RWPE1 (cell line): ENCODE measurements at regions not wholly inside any gene's neighbourhood (a gene's known extent, or its start where the extent isn't known, plus 50 kb on each side); places are given as distances from the start of the nearest gene placed in this dataset.

Experiments used
- CTCF ChIA-PET: fragments of 350-600 bp; sonication (Branson Sonifier 250); formaldehyde crosslinking; extraction: SDS; loops from one replicate; lab custom pipeline; 2021; lab: Yijun Ruan, JAX
- POLR2A ChIA-PET: fragments of 400-600 bp; formaldehyde crosslinking; extraction: SDS; loops from one replicate; lab custom pipeline; 2020; ENCODE audit warnings: antibody characterized with exemption; ENCODE audit not compliant: low non-redundant PET; lab: Yijun Ruan, JAX
- DNase-seq: peaks from one replicate; pipeline ENCODE4 v3.0.0; 2012; ENCODE audit warnings: low spot score
- H3K27ac ChIP-seq: fragments of 450-650 bp; 2 replicates; pipeline ENCODE4 v1.5.1; 2017
- TF ChIP-seq, protein P1 (sequence below): fragments of 450-650 bp; conservative IDR thresholded peaks from 2 replicates; pipeline ENCODE4 v1.5.1; 2017; ENCODE audit warnings: low read depth, mild to moderate bottlenecking

DNA sequence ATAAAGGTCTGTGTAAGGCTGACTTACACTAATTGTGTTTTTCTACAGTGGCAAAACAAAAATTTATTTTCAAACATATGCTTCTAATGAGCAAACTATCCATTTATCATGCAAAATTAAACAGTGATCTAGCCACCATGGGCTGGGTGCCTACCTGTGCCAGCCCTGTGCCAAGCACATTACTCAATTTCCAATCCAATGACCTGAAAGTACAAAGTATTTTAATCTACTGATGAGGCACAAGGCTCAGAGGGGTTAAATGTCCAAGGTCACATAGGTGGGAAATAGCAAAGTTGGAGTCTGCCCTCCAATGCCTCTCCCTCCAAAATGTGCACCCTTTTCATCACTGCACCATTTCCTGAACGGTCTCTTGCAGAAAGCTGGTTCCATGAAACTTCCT lies 279.1 kb upstream of the FMN2 start:
- H3K27ac ChIP-seq = no peak overlapping the region
- ChIA-PET POLR2A (no interaction called here), CTCF (no interaction called here)
- TF ChIP-seq, protein P1, sequence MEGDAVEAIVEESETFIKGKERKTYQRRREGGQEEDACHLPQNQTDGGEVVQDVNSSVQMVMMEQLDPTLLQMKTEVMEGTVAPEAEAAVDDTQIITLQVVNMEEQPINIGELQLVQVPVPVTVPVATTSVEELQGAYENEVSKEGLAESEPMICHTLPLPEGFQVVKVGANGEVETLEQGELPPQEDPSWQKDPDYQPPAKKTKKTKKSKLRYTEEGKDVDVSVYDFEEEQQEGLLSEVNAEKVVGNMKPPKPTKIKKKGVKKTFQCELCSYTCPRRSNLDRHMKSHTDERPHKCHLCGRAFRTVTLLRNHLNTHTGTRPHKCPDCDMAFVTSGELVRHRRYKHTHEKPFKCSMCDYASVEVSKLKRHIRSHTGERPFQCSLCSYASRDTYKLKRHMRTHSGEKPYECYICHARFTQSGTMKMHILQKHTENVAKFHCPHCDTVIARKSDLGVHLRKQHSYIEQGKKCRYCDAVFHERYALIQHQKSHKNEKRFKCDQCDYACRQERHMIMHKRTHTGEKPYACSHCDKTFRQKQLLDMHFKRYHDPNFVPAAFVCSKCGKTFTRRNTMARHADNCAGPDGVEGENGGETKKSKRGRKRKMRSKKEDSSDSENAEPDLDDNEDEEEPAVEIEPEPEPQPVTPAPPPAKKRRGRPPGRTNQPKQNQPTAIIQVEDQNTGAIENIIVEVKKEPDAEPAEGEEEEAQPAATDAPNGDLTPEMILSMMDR = no peak
- no peak for DNase-seq

DNA sequence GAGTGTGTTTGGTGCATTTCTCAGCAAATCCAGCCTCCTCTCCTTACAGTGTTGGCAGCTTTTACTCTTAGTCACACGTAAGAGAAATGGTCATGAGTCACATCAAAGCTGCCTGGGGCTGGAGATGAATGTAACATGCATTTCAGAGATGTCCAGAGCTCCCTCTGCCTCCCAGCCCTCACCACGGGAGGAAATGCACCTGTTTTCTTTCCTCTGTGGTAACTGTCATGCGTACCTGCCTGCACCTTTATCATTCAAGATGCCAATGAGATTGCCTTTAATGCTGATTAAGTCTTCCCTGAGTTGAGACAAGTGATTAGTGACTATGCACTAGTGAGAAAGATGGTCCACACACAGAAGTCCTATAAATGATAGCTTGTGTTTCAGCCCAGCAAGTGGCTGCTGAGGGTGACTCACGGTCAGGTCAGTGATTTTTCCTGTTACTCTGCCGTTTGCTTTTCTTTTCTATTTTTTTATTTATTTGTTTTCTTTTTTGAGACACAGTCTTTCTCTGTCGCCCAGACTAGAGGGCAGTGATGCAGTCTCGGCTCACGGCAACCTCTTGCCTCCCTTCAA lies 277.3 kb upstream of the FMN2 start:
- ChIA-PET CTCF (no interaction called here), POLR2A (interaction anchor here (0.7 kb wide), 1 partner anchor 428 kb away, joined by 3 read pairs; the partner anchor contains the start of gene CHRM3)
- peak overlapping the region; percentile 78 for H3K27ac ChIP-seq
- DNase-seq = peak; percentile 93
- TF ChIP-seq, protein P1 = no peak

DNA sequence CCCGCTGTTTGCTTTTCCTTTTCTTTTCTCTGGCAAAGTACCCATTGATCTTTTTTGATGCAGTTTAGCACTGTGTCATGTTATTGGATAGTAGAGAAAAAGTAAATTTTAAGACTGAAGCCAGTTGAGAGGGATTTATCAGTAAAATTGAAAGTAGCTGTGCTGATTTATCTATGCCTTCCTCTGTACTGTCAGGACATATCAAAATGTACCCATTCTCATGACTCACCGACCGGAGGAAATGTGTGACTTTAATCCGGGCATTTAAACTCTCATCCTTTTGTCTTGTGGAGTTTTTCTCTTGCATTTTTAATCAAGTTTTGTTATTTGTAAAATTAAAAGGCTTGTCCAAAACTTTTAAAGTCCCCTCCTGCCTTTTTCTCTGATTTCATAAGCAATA lies 276.6 kb upstream of the FMN2 start:
- ChIA-PET CTCF (no interaction called here), POLR2A (no interaction called here)
- TF ChIP-seq, protein P1 = no peak
- H3K27ac ChIP-seq = peak overlapping the region; percentile 78
- no peak for DNase-seq

DNA sequence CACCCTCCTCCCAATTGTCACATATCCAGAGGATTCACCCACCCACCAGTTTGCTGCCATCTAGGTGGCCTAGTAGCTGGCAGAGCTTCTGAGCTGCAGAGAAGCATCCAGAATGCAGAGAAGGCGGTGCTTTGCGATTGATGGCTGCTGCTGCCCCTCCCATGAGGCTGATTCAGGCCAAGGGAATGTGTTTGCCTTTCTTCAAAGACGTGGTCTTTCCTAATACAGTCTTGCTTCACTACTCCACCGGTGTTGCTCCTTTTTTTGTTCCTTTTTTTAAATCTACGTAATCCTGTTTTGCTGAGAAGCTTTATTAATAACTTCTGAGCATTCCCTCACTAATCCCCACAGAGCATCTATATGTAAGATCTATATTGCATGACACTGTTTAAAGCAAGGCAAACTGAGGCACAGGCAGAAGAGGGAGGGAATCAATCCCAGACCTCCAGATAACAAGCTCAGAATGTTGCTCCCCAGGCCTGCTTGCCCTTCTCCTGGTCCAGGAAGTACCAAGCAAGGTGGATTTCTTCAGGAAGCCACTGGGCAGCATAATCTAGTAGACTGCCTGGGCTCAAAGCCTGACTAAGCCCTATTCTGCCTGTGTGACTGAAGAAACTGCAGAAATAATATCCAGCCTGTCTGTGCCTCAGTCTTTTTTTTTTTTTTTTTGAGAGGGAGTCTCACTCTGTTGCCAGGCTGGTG lies 275.5 kb upstream of the FMN2 start:
- CTCF ChIA-PET = interaction anchor here (0.6 to 1.1 kb wide), 3 partner anchors 14 to 84 kb away, joined by 3 to 5 read pairs (median 3); no protein-coding TSS in a partner anchor
- peak overlapping the region; percentile 85 for H3K27ac ChIP-seq
- TF ChIP-seq, protein P1 = no peak
- POLR2A ChIA-PET = no interaction called here
- peak; percentile 87 for DNase-seq

DNA sequence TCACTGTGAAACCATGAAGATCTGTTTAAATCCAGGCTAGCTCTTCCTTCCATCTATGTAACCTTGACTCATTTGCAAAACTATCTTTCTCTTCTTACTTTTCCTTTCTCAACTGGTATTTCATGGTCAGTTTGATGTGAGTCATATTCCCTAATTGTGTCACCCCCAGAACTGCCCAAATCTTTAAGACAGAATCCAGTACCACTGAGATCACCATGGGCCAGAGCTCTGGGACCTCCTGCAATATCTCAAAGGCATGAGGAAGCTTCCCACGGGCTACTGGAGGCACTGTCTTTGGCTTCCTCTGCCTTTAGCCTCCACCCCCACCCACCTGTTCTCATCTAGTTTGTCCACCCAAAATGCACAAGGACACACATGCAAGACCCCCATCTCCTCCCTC lies 274.4 kb upstream of the FMN2 start:
- H3K27ac ChIP-seq = peak overlapping the region; percentile 11; the same call in 1 of the 2 replicates
- DNase-seq = no peak
- ChIA-PET CTCF (no interaction called here), POLR2A (no interaction called here)
- TF ChIP-seq, protein P1 = no peak

DNA sequence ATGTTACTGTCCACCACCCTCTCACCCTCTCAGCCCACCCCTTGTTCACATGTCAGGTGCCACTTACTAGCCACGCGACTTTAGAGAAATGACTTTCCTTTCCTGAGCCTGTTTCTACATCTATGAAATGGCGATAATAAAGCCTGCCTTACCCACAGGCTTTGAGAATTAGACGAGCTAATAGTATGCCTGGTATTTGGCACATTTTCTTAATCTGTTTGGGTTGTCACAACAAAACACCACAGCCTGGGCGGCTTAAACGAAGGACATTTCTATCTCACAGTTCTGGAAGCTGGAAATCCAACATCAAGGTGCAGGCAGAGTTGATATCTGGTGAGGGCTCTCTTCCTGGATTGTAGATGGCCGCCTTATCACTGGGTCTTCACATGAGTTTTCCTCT lies 273.9 kb upstream of the FMN2 start:
- ChIA-PET POLR2A (no interaction called here), CTCF (no interaction called here)
- TF ChIP-seq, protein P1 = no peak
- DNase-seq = no peak
- H3K27ac ChIP-seq = no peak overlapping the region
